Sigmoid colon (tissue), 4 donors: ENCODE measurements at regions not wholly inside any gene's neighbourhood (a gene's known extent, or its start where the extent isn't known, plus 50 kb on each side); places are given as distances from the start of the nearest gene placed in this dataset.

Experiments used
- CTCF ChIP-seq, 4 experiments: fragments of 450-650 bp in 3 of 4; fragments of 200-600 bp in 1 of 4; IDR thresholded peaks; one replicate each; pipeline ENCODE4 v1.5.1; 2016 to 2019; ENCODE audit warnings: antibody characterized with exemption in 4 of 4, mild to moderate bottlenecking in 3 of 4, moderate library complexity in 2 of 4
- POLR2A ChIP-seq, 2 donors: fragments of 450-650 bp; IDR thresholded peaks; one replicate each; pipeline ENCODE4 v1.6.1; 2016; ENCODE audit warnings: antibody characterized with exemption in 2 of 2, mild to moderate bottlenecking in 2 of 2, moderate library complexity in 2 of 2
- POLR2AphosphoS5 ChIP-seq, 4 donors: sonication (generic); formaldehyde crosslinking; IDR thresholded peaks; one replicate each; pipeline ENCODE4 v1.6.1; 2017; ENCODE audit warnings: antibody characterized with exemption in 4 of 4

- TF ChIP-seq CTCF (IDR thresholded peaks at IDR 0.05) (no peak), POLR2A (IDR thresholded peaks at IDR 0.05) (no peak), POLR2AphosphoS5 (IDR thresholded peaks at IDR 0.05) (no peak)
Observed at GRCh38 chr11:121946514-121946913, 169.5 kb downstream of the BLID start.
